ENCODE measurements at regions not wholly inside any gene's neighbourhood (a gene's known extent, or its start where the extent isn't known, plus 50 kb on each side); places are given as distances from the start of the nearest gene placed in this dataset.

GRCh38 chr1:164423136-164423535 lies 135.8 kb upstream of the PBX1 start:
- TF ChIP-seq GATA2 (IDR thresholded peaks at IDR 0.05; ENCODE audit: low read depth, low read length) (no peak), GATA3 (IDR thresholded peaks at IDR 0.05; ENCODE audit: low read depth, low read length) (no peak)
